ENCODE measurements at regions not wholly inside any gene's neighbourhood (a gene's known extent, or its start where the extent isn't known, plus 50 kb on each side); places are given as distances from the start of the nearest gene placed in this dataset.
"Not testable (repeated sequence)": the region's sequence is repeated elsewhere in the genome, so short reads cannot be mapped to it uniquely, and the experiment has no call there.

GRCh38 chr2:87284471-87284772, 262.8 kb upstream of the PLGLB1 start:
- TF ChIP-seq CTCF (IDR thresholded peaks at IDR 0.05); POLR2AphosphoS5 (IDR thresholded peaks at IDR 0.05; ENCODE audit: insufficient read depth in 1 of 2, low read depth in 1 of 2): not testable (repeated sequence)
